B cell (primary cell): ENCODE measurements at regions not wholly inside any gene's neighbourhood (a gene's known extent, or its start where the extent isn't known, plus 50 kb on each side); places are given as distances from the start of the nearest gene placed in this dataset.

ENCODE experiments used
- ATAC-seq: fragments of 200-7000 bp; cut with Tn5 transposase; one replicate; pipeline ENCODE4 v1.10.0; 2021; ENCODE audit warnings: low read depth, mild to moderate bottlenecking, moderate number of reproducible peaks, moderate library complexity
- CTCF ChIA-PET: fragments of 350-600 bp; sonication (Branson Sonifier 250); formaldehyde crosslinking; loops from one replicate; lab custom pipeline; 2021; ENCODE audit warnings: antibody characterized with exemption, inconsistent platforms; lab: Charles Lee
- POLR2A ChIA-PET: fragments of 350-600 bp; sonication (Branson Sonifier 250); formaldehyde crosslinking; loops from one replicate; lab custom pipeline; 2021; ENCODE audit warnings: antibody characterized with exemption; lab: Charles Lee
- DNase-seq: peaks from one replicate; pipeline ENCODE4 v3.0.0; 2013
- H2AFZ ChIP-seq: 2 replicates; pipeline ENCODE4 v1.6.1; 2012; ENCODE audit warnings: mild to moderate bottlenecking, low read depth, low read length; ENCODE audit not compliant: insufficient read depth, poor library complexity, severe bottlenecking
- H3K27ac ChIP-seq, 2 donors: 1 replicate in 1 of 2; 2 replicates in 1 of 2; pipeline ENCODE4 v1.5.1; 2012 to 2013; ENCODE audit warnings: low read length in 2 of 2, mild to moderate bottlenecking in 2 of 2, moderate library complexity in 1 of 2
- H3K27me3 ChIP-seq, 4 experiments: fragments of 200-600 bp in 1 of 4; sonication (generic) in 1 of 4; replicated peaks in 1 of 4; 1 replicate in 2 of 4; 2 replicates in 2 of 4; pipeline versions ENCODE4 v1.6.1 to v1.7.0; 2013 to 2016; ENCODE audit warnings: low read length in 3 of 4, mild to moderate bottlenecking in 2 of 4, mixed read lengths in 1 of 4, moderate library complexity in 1 of 4; ENCODE audit not compliant: insufficient read depth in 4 of 4, control insufficient read depth in 3 of 4; ENCODE audit errors: control extremely low read depth in 1 of 4
- H3K36me3 ChIP-seq, 2 experiments: replicated peaks in 1 of 2; 1 replicate in 1 of 2; 2 replicates in 1 of 2; pipeline versions ENCODE4 v1.6.1 to v1.7.1; 2013; ENCODE audit warnings: low read length in 1 of 2; ENCODE audit not compliant: insufficient read depth in 2 of 2, control insufficient read depth in 1 of 2; ENCODE audit errors: control extremely low read depth in 1 of 2, extremely low read depth in 1 of 2
- H3K4me1 ChIP-seq, 2 donors: fragments of 200-600 bp in 1 of 2; sonication (generic) in 1 of 2; 1 replicate in 1 of 2; 2 replicates in 1 of 2; pipeline versions ENCODE4 v1.5.1 to v1.6.1; 2013 to 2017; ENCODE audit warnings: low read length in 2 of 2; ENCODE audit not compliant: control insufficient read depth in 2 of 2, insufficient read depth in 2 of 2
- H3K4me2 ChIP-seq: replicated peaks from 2 replicates; pipeline ENCODE3; 2012; ENCODE audit warnings: mild to moderate bottlenecking, low read depth, low read length; ENCODE audit not compliant: poor library complexity, severe bottlenecking
- H3K4me3 ChIP-seq, 5 experiments: fragments of 200-600 bp in 1 of 5; sonication (generic) in 1 of 5; 1 replicate in 3 of 5; 2 replicates in 2 of 5; pipeline versions ENCODE4 v1.5.1 to v1.7.0; 2011 to 2016; ENCODE audit warnings: low read length in 4 of 5, mild to moderate bottlenecking in 4 of 5, low read depth in 2 of 5, control low read depth in 1 of 5, moderate library complexity in 1 of 5; ENCODE audit not compliant: insufficient read depth in 1 of 5; ENCODE audit errors: control extremely low read depth in 1 of 5, extremely low read depth in 1 of 5
- H3K79me2 ChIP-seq: fragments of 200-600 bp; sonication (generic); one replicate; pipeline ENCODE4 v1.6.0; 2016; ENCODE audit warnings: low read length; ENCODE audit not compliant: control insufficient read depth, insufficient read depth
- H3K9ac ChIP-seq: fragments of 200-600 bp; sonication (generic); 2 replicates; pipeline ENCODE4 v1.6.1; 2017; ENCODE audit warnings: mild to moderate bottlenecking, low read length, moderate library complexity
- H3K9me3 ChIP-seq, 3 donors: one replicate each; pipeline versions ENCODE4 v1.6.1 to v1.7.1; 2013; ENCODE audit warnings: low read length in 2 of 3; ENCODE audit not compliant: control insufficient read depth in 2 of 3, insufficient read depth in 1 of 3; ENCODE audit errors: control extremely low read depth in 1 of 3
- H4K20me1 ChIP-seq: 2 replicates; pipeline ENCODE4 v1.6.0; 2012; ENCODE audit warnings: mild to moderate bottlenecking, low read length; ENCODE audit not compliant: insufficient read depth, control insufficient read depth, poor library complexity, severe bottlenecking
- H3K27ac Mint-ChIP-seq: one replicate; pipeline ENCODE4 v1.8.0; 2021; ENCODE audit warnings: mixed read lengths
- H3K27me3 Mint-ChIP-seq: one replicate; pipeline ENCODE4 v1.8.0; 2021; ENCODE audit warnings: mixed read lengths
- H3K4me1 Mint-ChIP-seq: one replicate; pipeline ENCODE4 v1.8.0; 2021; ENCODE audit warnings: mixed read lengths
- H3K4me3 Mint-ChIP-seq: one replicate; pipeline ENCODE4 v1.8.0; 2021; ENCODE audit warnings: mixed read lengths
- H3K9me3 Mint-ChIP-seq: one replicate; pipeline ENCODE4 v1.8.0; 2022; ENCODE audit warnings: mixed read lengths; ENCODE audit not compliant: insufficient read depth
- CTCF ChIP-seq: fragments of 200-600 bp; IDR thresholded peaks from one replicate; pipeline ENCODE4 v1.8.0; 2022; ENCODE audit warnings: antibody characterized with exemption, mild to moderate bottlenecking
- EZH2 ChIP-seq: IDR thresholded peaks from 2 replicates; pipeline ENCODE4 v1.6.1; 2012; ENCODE audit warnings: borderline replicate concordance, low read depth, mild to moderate bottlenecking, moderate library complexity, low read length; ENCODE audit not compliant: insufficient read depth, poor library complexity, severe bottlenecking
- WGBS: methylation state at CpG from one replicate; pipeline ENCODE4 v1.1.5; 2013; ENCODE audit warnings: missing lambda C conversion rate; ENCODE audit not compliant: insufficient coverage; 5-methylcytosine and 5-hydroxymethylcytosine counted together
- intact Hi-C: fragments of 100-400 bp; cut with micrococcal nuclease; formaldehyde crosslinking; loops from one replicate; pipeline ENCODE4 v1.10.0; 2022

- ATAC-seq (no peak), DNase-seq (no peak)
- no peak overlapping the region for H3K4me3 Mint-ChIP-seq
- H4K20me1 ChIP-seq, result no peaks in the 10 kb centered on the region
- H3K4me1 ChIP-seq, result no peaks in the 10 kb centered on the region
- no peak overlapping the region for H3K4me2 ChIP-seq
- H3K36me3 ChIP-seq, result no peaks in the 10 kb centered on the region
- no peaks in the 10 kb centered on the region for H3K9me3 ChIP-seq
- H2AFZ ChIP-seq, result no peak overlapping the region
- H3K27me3 Mint-ChIP-seq, result no peaks in the 10 kb centered on the region
- no peak overlapping the region for H3K9ac ChIP-seq
- TF ChIP-seq EZH2 (no peak), CTCF (no peak)
- H3K27ac ChIP-seq, result no peak overlapping the region
- H3K79me2 ChIP-seq, result no peaks in the 10 kb centered on the region
- ChIA-PET CTCF (no interaction called here), POLR2A (no interaction called here)
- no peak overlapping the region for H3K27ac Mint-ChIP-seq
- H3K4me3 ChIP-seq, result no peak overlapping the region
- no peaks in the 10 kb centered on the region for H3K4me1 Mint-ChIP-seq
- intact Hi-C loops, result no loop called here
- WGBS, result 89% methylated on average over 1 of the region's 3 CpGs
- H3K9me3 Mint-ChIP-seq, result no peaks in the 10 kb centered on the region
- no peaks in the 10 kb centered on the region for H3K27me3 ChIP-seq
These were observed 744.0 kb upstream of the CELF2 start for GRCh38 chr10:10273661-10274060.

GRCh38 chr10:10279906-10280305, 737.8 kb upstream of the CELF2 start:
- Histone ChIP-seq H3K27ac (no peak overlapping the region), H2AFZ (no peak overlapping the region), H3K9me3 (no peaks in the 10 kb centered on the region), H3K9ac (no peak overlapping the region), H3K27me3 (no peaks in the 10 kb centered on the region), H3K36me3 (no peaks in the 10 kb centered on the region), H3K4me2 (no peak overlapping the region), H3K4me1 (no peaks in the 10 kb centered on the region), H3K4me3 (no peak overlapping the region), H4K20me1 (no peaks in the 10 kb centered on the region), H3K79me2 (no peaks in the 10 kb centered on the region)
- no peak overlapping the region for H3K4me3 Mint-ChIP-seq
- 60% methylated on average over 1 of the region's 4 CpGs for WGBS
- H3K4me1 Mint-ChIP-seq, result no peaks in the 10 kb centered on the region
- intact Hi-C loops, result no loop called here
- CTCF ChIA-PET, result no interaction called here
- POLR2A ChIA-PET, result no interaction called here
- ATAC-seq (no peak), DNase-seq (no peak)
- no peaks in the 10 kb centered on the region for H3K9me3 Mint-ChIP-seq
- no peak for TF ChIP-seq EZH2
- TF ChIP-seq CTCF, result no peak
- H3K27me3 Mint-ChIP-seq, result no peaks in the 10 kb centered on the region
- H3K27ac Mint-ChIP-seq, result no peak overlapping the region
